Naive thymus-derived CD4-positive, alpha-beta T cell (primary cell): ENCODE measurements at regions not wholly inside any gene's neighbourhood (a gene's known extent, or its start where the extent isn't known, plus 50 kb on each side); places are given as distances from the start of the nearest gene placed in this dataset.

Source experiments
- ATAC-seq: fragments of 150-1000 bp; cut with Tn5 transposase; 2 replicates; pipeline ENCODE4 v1.10.0; 2021; ENCODE audit warnings: mild to moderate bottlenecking, moderate library complexity
- CTCF ChIA-PET: fragments of 350-600 bp; sonication (Branson Sonifier 250); formaldehyde crosslinking; loops from one replicate; lab custom pipeline; 2021; ENCODE audit warnings: antibody characterized with exemption; lab: Charles Lee
- POLR2A ChIA-PET: fragments of 350-600 bp; sonication (Branson Sonifier 250); formaldehyde crosslinking; loops from one replicate; lab custom pipeline; 2021; ENCODE audit warnings: antibody characterized with exemption, inconsistent platforms; lab: Charles Lee
- DNase-seq, 9 donors: peaks; one replicate each; pipeline versions ENCODE4 v3.0.0 to v3.0.0-alpha.2; 2020 to 2022; ENCODE audit warnings: mixed read lengths in 1 of 9
- H3K27ac ChIP-seq: one replicate; pipeline ENCODE4 v1.7.0; 2013; ENCODE audit warnings: mild to moderate bottlenecking, low read depth, low read length, moderate library complexity
- H3K27me3 ChIP-seq, 2 donors: one replicate each; pipeline ENCODE4 v1.7.0; 2013; ENCODE audit warnings: low read length in 2 of 2, mild to moderate bottlenecking in 2 of 2, moderate library complexity in 2 of 2; ENCODE audit not compliant: control insufficient read depth in 2 of 2, insufficient read depth in 2 of 2
- H3K36me3 ChIP-seq, 3 experiments: 1 replicate in 2 of 3; 2 replicates in 1 of 3; pipeline ENCODE4 v1.7.0; 2013; ENCODE audit warnings: low read length in 3 of 3, mild to moderate bottlenecking in 3 of 3, moderate library complexity in 1 of 3; ENCODE audit not compliant: insufficient read depth in 3 of 3, control insufficient read depth in 2 of 3
- H3K4me1 ChIP-seq, 2 donors: one replicate each; pipeline ENCODE4 v1.7.0; 2013; ENCODE audit warnings: low read length in 2 of 2, mild to moderate bottlenecking in 2 of 2, moderate library complexity in 1 of 2; ENCODE audit not compliant: control insufficient read depth in 2 of 2, insufficient read depth in 2 of 2
- H3K4me3 ChIP-seq: 2 replicates; pipeline ENCODE4 v1.7.0; 2013; ENCODE audit warnings: mild to moderate bottlenecking, low read length
- H3K9me3 ChIP-seq, 3 experiments: 1 replicate in 2 of 3; 2 replicates in 1 of 3; pipeline ENCODE4 v1.7.0; 2013; ENCODE audit warnings: low read length in 3 of 3; ENCODE audit not compliant: control insufficient read depth in 2 of 3
- H3K27ac Mint-ChIP-seq, 9 donors: one replicate each; pipeline ENCODE4 v1.8.0; 2020 to 2022; ENCODE audit warnings: mixed read lengths in 9 of 9, mild to moderate bottlenecking in 8 of 9, moderate library complexity in 5 of 9, inconsistent platforms in 2 of 9
- H3K27me3 Mint-ChIP-seq, 5 donors: one replicate each; pipeline ENCODE4 v1.8.0; 2021 to 2022; ENCODE audit warnings: mixed read lengths in 5 of 5, mild to moderate bottlenecking in 1 of 5
- H3K36me3 Mint-ChIP-seq, 5 donors: one replicate each; pipeline ENCODE4 v1.8.0; 2020 to 2022; ENCODE audit warnings: mixed read lengths in 5 of 5, mild to moderate bottlenecking in 3 of 5, inconsistent platforms in 1 of 5
- H3K4me1 Mint-ChIP-seq, 7 donors: one replicate each; pipeline ENCODE4 v1.8.0; 2020 to 2022; ENCODE audit warnings: mixed read lengths in 7 of 7, mild to moderate bottlenecking in 3 of 7, inconsistent platforms in 1 of 7
- H3K4me3 Mint-ChIP-seq, 10 donors: one replicate each; pipeline ENCODE4 v1.8.0; 2020 to 2022; ENCODE audit warnings: mild to moderate bottlenecking in 10 of 10, mixed read lengths in 10 of 10, moderate library complexity in 6 of 10, inconsistent platforms in 2 of 10
- H3K9me3 Mint-ChIP-seq, 11 donors: one replicate each; pipeline ENCODE4 v1.8.0; 2020 to 2022; ENCODE audit warnings: mixed read lengths in 11 of 11, mild to moderate bottlenecking in 4 of 11, inconsistent platforms in 1 of 11, moderate library complexity in 1 of 11
- intact Hi-C, 2 donors: fragments of 100-400 bp; cut with micrococcal nuclease; formaldehyde crosslinking; loops; one replicate each; pipeline ENCODE4 v1.15.1; 2023

DNA sequence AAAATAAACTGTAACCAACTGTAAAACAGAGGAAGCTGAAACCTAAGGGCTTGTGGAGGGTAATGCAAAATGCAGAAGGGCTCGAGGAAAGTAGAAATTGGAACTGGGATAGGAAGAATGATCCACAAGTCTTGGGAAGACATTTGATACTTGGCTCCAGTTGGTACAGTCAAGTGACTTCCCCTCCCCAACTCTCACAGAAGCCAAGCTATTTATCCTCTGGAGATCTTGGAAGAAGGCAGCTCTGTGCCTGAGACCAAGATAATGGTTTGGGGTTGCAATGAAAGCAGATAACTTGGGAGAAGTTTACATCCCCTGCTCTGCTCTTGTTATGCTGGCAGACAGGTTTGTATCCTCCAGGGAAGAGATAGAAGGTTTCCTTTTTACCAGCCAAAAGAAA lies 198.9 kb upstream of the ZC3H12C start:
- CTCF ChIA-PET = no interaction called here
- Mint-ChIP-seq H3K27ac (no peak overlapping the region), H3K9me3 (peaks cover 0 to 15% (median 4%) of the 10 kb centered on the region in 11 donors), H3K27me3 (peaks cover 0 to 29% (median 3%) of the 10 kb centered on the region in 5 donors), H3K4me1 (no peaks in the 10 kb centered on the region), H3K4me3 (no peak overlapping the region), H3K36me3 (no peaks in the 10 kb centered on the region)
- Histone ChIP-seq H3K9me3 (no peaks in the 10 kb centered on the region), H3K27me3 (no peaks in the 10 kb centered on the region), H3K36me3 (no peaks in the 10 kb centered on the region), H3K4me3 (no peak overlapping the region), H3K4me1 (no peaks in the 10 kb centered on the region), H3K27ac (no peak overlapping the region)
- ATAC-seq (no peak), DNase-seq (no peak)
- POLR2A ChIA-PET = no interaction called here
- intact Hi-C loops = no loop called here

DNA sequence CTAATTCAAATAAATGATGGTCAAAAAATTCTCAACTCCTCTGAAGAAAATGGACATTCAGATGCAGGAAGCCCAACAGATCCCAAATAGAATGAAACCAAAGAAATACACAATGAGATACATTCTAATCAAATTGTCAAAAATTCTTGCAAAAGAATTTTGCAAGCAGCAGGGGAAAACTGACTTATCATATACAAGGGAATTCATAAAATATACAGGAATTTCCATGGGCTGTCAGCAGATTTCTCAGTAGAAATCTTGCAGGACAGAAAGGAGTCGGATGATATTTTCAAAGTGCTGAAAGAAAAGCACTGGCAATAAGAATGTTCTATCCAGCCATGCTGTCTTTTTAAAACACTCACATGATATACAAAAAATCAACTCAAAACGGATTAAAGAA lies 194.6 kb upstream of the ZC3H12C start:
- intact Hi-C loops = no loop called here
- Histone ChIP-seq H3K27ac (no peak overlapping the region), H3K36me3 (no peaks in the 10 kb centered on the region), H3K9me3 (no peaks in the 10 kb centered on the region), H3K4me3 (no peak overlapping the region), H3K4me1 (no peaks in the 10 kb centered on the region), H3K27me3 (no peaks in the 10 kb centered on the region)
- DNase-seq (no peak), ATAC-seq (no peak)
- ChIA-PET CTCF (no interaction called here), POLR2A (no interaction called here)
- H3K4me1 Mint-ChIP-seq = no peaks in the 10 kb centered on the region
- H3K27me3 Mint-ChIP-seq = peaks cover 0 to 18% (median 4%) of the 10 kb centered on the region in 5 donors
- no peaks in the 10 kb centered on the region for H3K36me3 Mint-ChIP-seq
- H3K9me3 Mint-ChIP-seq = peaks cover 0 to 22% (median 9%) of the 10 kb centered on the region in 11 donors
- no peak overlapping the region for H3K27ac Mint-ChIP-seq
- no peak overlapping the region for H3K4me3 Mint-ChIP-seq

DNA sequence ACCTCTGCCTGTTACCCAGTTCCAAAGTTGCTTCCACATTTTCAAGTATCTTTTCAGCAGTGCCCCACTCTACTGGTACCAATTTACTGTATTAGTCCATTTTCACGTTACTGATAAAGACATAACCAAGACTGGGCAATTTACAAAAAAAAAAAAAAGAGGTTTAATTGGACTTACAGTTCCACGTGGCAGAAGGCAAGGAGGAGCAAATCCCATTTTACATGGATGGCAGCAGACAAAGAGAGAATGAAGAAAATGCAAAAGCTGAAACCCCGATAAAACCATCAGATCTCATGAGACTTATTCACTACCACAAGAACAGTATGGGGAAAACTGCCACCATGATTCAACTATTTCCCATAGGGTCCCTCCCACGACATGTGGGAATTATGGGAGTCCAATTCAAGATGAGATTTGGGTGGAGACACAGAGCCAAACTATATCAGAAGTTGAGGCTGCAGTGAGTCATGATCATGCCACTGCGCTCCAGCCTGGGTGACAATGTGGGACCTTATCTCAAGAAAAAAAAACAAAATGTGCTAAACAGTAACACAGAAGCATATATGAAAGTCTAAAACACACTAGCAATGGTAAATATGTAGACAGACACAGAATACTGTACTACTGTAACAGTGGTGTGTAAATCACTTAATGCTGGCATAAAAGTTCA lies 190.3 kb upstream of the ZC3H12C start:
- no peaks in the 10 kb centered on the region for H3K4me1 ChIP-seq
- H3K9me3 ChIP-seq = no peaks in the 10 kb centered on the region
- Mint-ChIP-seq H3K9me3 (peaks cover 0 to 21% (median 9%) of the 10 kb centered on the region in 11 donors), H3K27ac (no peak overlapping the region), H3K4me3 (no peak overlapping the region), H3K36me3 (no peaks in the 10 kb centered on the region), H3K4me1 (no peaks in the 10 kb centered on the region), H3K27me3 (peaks cover 0 to 13% (median under 1%) of the 10 kb centered on the region in 5 donors)
- H3K27ac ChIP-seq = no peak overlapping the region
- POLR2A ChIA-PET = no interaction called here
- DNase-seq (no peak), ATAC-seq (no peak)
- H3K4me3 ChIP-seq = no peak overlapping the region
- CTCF ChIA-PET = no interaction called here
- H3K36me3 ChIP-seq = no peaks in the 10 kb centered on the region
- intact Hi-C loops = no loop called here
- no peaks in the 10 kb centered on the region for H3K27me3 ChIP-seq

DNA sequence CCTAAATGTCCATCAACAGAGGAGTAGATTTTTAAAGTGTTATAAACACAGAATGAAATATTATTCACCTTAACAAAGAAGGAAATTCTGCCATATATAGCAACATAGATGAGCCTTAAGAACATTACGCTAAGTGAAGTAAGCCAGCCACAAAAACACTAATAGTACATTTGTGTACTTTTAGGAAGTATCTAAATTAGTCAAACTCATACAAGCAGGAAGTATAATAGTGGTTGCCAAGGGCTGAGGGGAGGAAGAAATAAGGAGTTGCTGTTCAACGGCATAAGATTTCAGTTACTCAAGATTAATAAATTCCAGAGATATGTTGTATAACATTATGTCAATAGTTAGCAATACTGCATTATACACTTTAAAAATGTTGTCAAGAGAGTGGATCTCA lies 181.7 kb upstream of the ZC3H12C start:
- CTCF ChIA-PET = no interaction called here
- Histone ChIP-seq H3K27ac (no peak overlapping the region), H3K9me3 (no peaks in the 10 kb centered on the region), H3K4me3 (no peak overlapping the region), H3K36me3 (no peaks in the 10 kb centered on the region), H3K4me1 (no peaks in the 10 kb centered on the region), H3K27me3 (no peaks in the 10 kb centered on the region)
- ATAC-seq (no peak), DNase-seq (no peak)
- Mint-ChIP-seq H3K4me1 (no peaks in the 10 kb centered on the region), H3K4me3 (no peak overlapping the region), H3K27me3 (peaks cover 0 to 3% (median 0%) of the 10 kb centered on the region in 5 donors), H3K36me3 (no peaks in the 10 kb centered on the region), H3K27ac (no peak overlapping the region), H3K9me3 (peaks cover 0 to 25% (median 2%) of the 10 kb centered on the region in 11 donors)
- POLR2A ChIA-PET = no interaction called here
- intact Hi-C loops = no loop called here

DNA sequence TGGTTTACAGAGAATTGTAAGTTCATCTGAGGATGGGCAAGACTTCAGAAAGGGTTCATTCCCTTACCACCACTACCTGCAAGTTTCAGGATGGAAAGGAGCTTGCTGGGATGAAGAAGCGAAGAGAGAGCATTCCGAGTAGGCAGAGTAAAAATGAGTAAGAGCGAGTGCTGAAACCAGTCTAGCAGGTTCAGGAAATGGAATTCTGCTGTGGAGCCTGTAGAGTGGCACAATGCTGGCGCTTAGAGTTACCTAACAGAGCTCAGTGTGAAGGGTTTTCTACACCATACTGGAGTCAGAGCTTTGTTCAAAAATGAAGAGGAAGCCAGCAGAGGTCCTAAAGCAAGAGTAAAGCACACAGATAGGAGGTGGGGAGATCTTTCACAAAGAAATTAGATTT lies 179.2 kb upstream of the ZC3H12C start:
- no peaks in the 10 kb centered on the region for H3K4me1 Mint-ChIP-seq
- intact Hi-C loops = no loop called here
- H3K27me3 Mint-ChIP-seq = no peaks in the 10 kb centered on the region
- Histone ChIP-seq H3K27me3 (no peaks in the 10 kb centered on the region), H3K9me3 (no peaks in the 10 kb centered on the region), H3K36me3 (no peaks in the 10 kb centered on the region), H3K4me3 (no peak overlapping the region), H3K27ac (no peak overlapping the region), H3K4me1 (no peaks in the 10 kb centered on the region)
- DNase-seq (no peak), ATAC-seq (no peak)
- no peaks in the 10 kb centered on the region for H3K36me3 Mint-ChIP-seq
- peaks cover 0 to 31% (median 4%) of the 10 kb centered on the region in 11 donors for H3K9me3 Mint-ChIP-seq
- ChIA-PET CTCF (no interaction called here), POLR2A (no interaction called here)
- H3K27ac Mint-ChIP-seq = no peak overlapping the region
- H3K4me3 Mint-ChIP-seq = no peak overlapping the region

DNA sequence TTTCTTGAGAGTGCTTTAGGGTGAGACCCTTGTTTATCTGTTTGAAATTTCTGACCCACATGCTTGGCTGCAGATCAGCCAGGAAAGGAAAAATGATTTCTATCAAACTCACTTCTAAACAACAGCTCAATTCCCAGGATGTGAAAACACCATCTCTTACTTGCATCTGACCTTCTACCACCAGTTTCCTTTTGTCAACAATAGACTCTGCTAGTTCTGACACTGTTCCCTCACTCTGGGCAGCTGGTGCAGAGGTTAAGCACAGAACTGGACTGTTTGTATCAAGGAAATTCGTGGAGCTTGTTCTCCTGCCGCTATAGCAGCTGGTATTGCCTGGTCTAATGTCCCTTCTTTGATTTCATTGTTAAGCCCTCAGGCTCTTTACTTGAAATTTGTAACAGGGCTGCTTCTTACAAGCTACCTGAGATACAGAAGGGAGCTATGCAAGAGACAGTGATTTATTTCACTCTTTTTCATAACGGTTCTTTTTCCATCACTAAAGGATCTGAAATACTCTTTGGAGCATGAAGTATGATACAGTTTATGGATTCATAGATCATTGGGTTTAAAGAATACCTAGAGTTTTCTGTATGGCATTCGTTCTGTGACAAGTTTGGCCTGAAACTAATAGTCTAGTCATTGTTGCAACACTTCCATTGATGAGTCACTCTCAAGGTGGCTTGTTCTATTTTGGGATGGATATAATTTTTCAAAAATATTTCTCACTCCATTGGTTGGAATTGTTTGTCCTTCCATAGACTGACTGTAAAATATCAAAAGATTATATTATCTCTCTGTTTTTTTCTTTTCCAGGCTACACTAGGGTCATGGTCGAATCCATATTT lies 178.2 kb upstream of the ZC3H12C start:
- H3K27me3 Mint-ChIP-seq = no peaks in the 10 kb centered on the region
- CTCF ChIA-PET = no interaction called here

More for the DNA sequence above, 178.2 kb upstream of the ZC3H12C start:
- H3K36me3 ChIP-seq = no peaks in the 10 kb centered on the region
- no peaks in the 10 kb centered on the region for H3K27me3 ChIP-seq
- H3K4me1 ChIP-seq = no peaks in the 10 kb centered on the region
- Mint-ChIP-seq H3K4me1 (no peaks in the 10 kb centered on the region), H3K9me3 (peaks cover 0 to 32% (median 4%) of the 10 kb centered on the region in 11 donors), H3K36me3 (no peaks in the 10 kb centered on the region), H3K27ac (no peak overlapping the region), H3K4me3 (no peak overlapping the region)
- DNase-seq = no peak
- no peaks in the 10 kb centered on the region for H3K9me3 ChIP-seq
- intact Hi-C loops = no loop called here
- POLR2A ChIA-PET = no interaction called here
- no peak overlapping the region for H3K4me3 ChIP-seq
- no peak for ATAC-seq
- no peak overlapping the region for H3K27ac ChIP-seq
